ENCODE measurements at regions not wholly inside any gene's neighbourhood (a gene's known extent, or its start where the extent isn't known, plus 50 kb on each side); places are given as distances from the start of the nearest gene placed in this dataset.

- dilution Hi-C loops (cut with MboI; ENCODE audit: extremely low pct_ligation_motif_present, low sequenced_read_pairs) (no loop called here), intact Hi-C loops (cut with micrococcal nuclease) (no loop called here)
- FAIRE-seq, result no peak
- Histone ChIP-seq H3K4me2 (ENCODE audit: insufficient read depth, low read length) (no peak overlapping the region), H3K27me3 (ENCODE audit: control insufficient read depth in 2 of 2, insufficient read depth in 2 of 2, low read length in 2 of 2) (no peaks in the 10 kb centered on the region), H2AFZ (ENCODE audit: low read depth, low read length) (no peak overlapping the region), H3K9me1 (replicated peaks; ENCODE audit: control insufficient read depth, extremely low read depth, insufficient read depth, low read length) (no peaks in the 10 kb centered on the region), H3K79me2 (ENCODE audit: control insufficient read depth, insufficient read depth, low read length) (no peaks in the 10 kb centered on the region), H3K27ac (ENCODE audit: insufficient read depth, low read depth, low read length) (no peak overlapping the region), H3K4me1 (ENCODE audit: control insufficient read depth, extremely low read depth, insufficient read depth, low read length) (no peaks in the 10 kb centered on the region), H4K20me1 (replicated peaks; ENCODE audit: control insufficient read depth, extremely low read depth, insufficient read depth, low read length) (no peaks in the 10 kb centered on the region), H3K9ac (replicated peaks; ENCODE audit: extremely low read depth, insufficient read depth, low read length) (no peak overlapping the region), H3K9me3 (replicated peaks; ENCODE audit: control insufficient read depth, insufficient read depth, low read length) (no peaks in the 10 kb centered on the region), H3K4me3 (replicated peaks in 1 of 3; ENCODE audit: insufficient read depth in 1 of 3, low read depth in 1 of 3, low read length in 3 of 3) (no peak overlapping the region), H3K36me3 (ENCODE audit: control insufficient read depth in 2 of 2, extremely low read depth in 1 of 2, insufficient read depth in 2 of 2, low read length in 2 of 2) (no peaks in the 10 kb centered on the region)
- POLR2A ChIA-PET, result no interaction called here
- CTCF ChIA-PET, result no interaction called here
- TF ChIP-seq EZH2 (IDR thresholded peaks at IDR 0.05; ENCODE audit: borderline replicate concordance, low read depth, low read length, severe bottlenecking) (no peak), CTCF (IDR thresholded peaks at IDR 0.05; ENCODE audit: extremely low read depth in 1 of 2, insufficient read depth in 1 of 2, low read depth in 1 of 2, low read length in 2 of 2) (no peak), POLR2A (IDR thresholded peaks at IDR 0.05; ENCODE audit: low read depth, low read length) (no peak), FOS (IDR thresholded peaks at IDR 0.05; ENCODE audit: borderline replicate concordance, insufficient read depth, low read length) (no peak), POLR2AphosphoS5 (IDR thresholded peaks at IDR 0.05; ENCODE audit: insufficient read depth, low read depth, low read length) (no peak), MYC (IDR thresholded peaks at IDR 0.05; ENCODE audit: low read depth, low read length) (no peak), JUN (IDR thresholded peaks at IDR 0.05; ENCODE audit: borderline replicate concordance, insufficient read depth, insufficient read length, low read depth) (no peak), MAX (IDR thresholded peaks at IDR 0.05; ENCODE audit: insufficient read depth, insufficient read length) (no peak), GATA2 (IDR thresholded peaks at IDR 0.05; ENCODE audit: insufficient read depth, insufficient read length, low read depth, low read length) (no peak)
- no TSS peak for BruUV-seq (replicated peaks)
- no peak for DNase-seq (ENCODE audit: low read depth, low spot score)
Observed at GRCh38 chrX:22589845-22590244, 317.1 kb downstream of the CBLL2 start.
